ENCODE measurements at regions not wholly inside any gene's neighbourhood (a gene's known extent, or its start where the extent isn't known, plus 50 kb on each side); places are given as distances from the start of the nearest gene placed in this dataset.

GRCh38 chr19:30085394-30085793 lies 143.4 kb downstream of the URI1 start:
- Histone ChIP-seq H2BK5ac (ENCODE audit: low read depth, low read length, poor library complexity, severe bottlenecking) (no peak overlapping the region), H3K18ac (ENCODE audit: low read depth, low read length) (no peak overlapping the region), H3K14ac (replicated peaks; ENCODE audit: low read depth, low read length) (no peak overlapping the region), H4K8ac (ENCODE audit: low read depth in 2 of 2, low read length in 2 of 2) (no peak overlapping the region), H3K56ac (ENCODE audit: extremely low read depth, insufficient read depth, low read length) (no peak overlapping the region), H3K4ac (ENCODE audit: low read depth, low read length) (no peak overlapping the region), H3K27me3 (ENCODE audit: control insufficient read depth, insufficient read depth, low read length) (no peaks in the 10 kb centered on the region), H3K36me3 (ENCODE audit: control insufficient read depth, insufficient read depth, low read length) (no peaks in the 10 kb centered on the region), H3K27ac (ENCODE audit: insufficient read depth, low read length) (no peak overlapping the region), H4K20me1 (ENCODE audit: insufficient read depth, low read length) (no peaks in the 10 kb centered on the region), H3K4me2 (ENCODE audit: low read depth, low read length) (no peak overlapping the region), H2BK120ac (ENCODE audit: low read depth, low read length) (no peak overlapping the region), H2BK20ac (ENCODE audit: low read depth, low read length) (no peak overlapping the region), H3K4me3 (ENCODE audit: insufficient read depth, low read depth, low read length) (no peak overlapping the region), H2AFZ (replicated peaks; ENCODE audit: low read length, poor library complexity) (no peak overlapping the region), H3K9me3 (ENCODE audit: control insufficient read depth, insufficient read depth, low read length) (peaks cover 2% of the 10 kb centered on the region; the same call in 1 of the 2 replicates), H4K5ac (ENCODE audit: low read depth, low read length) (no peak overlapping the region), H3K4me1 (ENCODE audit: control insufficient read depth, insufficient read depth, low read length) (no peaks in the 10 kb centered on the region), H2BK15ac (ENCODE audit: low read depth, low read length) (no peak overlapping the region), H4K91ac (ENCODE audit: insufficient read depth, low read depth, low read length) (no peak overlapping the region), H2AK9ac (replicated peaks; ENCODE audit: low read depth, low read length, poor library complexity) (no peak overlapping the region), H3K79me1 (ENCODE audit: low read depth in 1 of 2, low read length in 2 of 2) (no peaks in the 10 kb centered on the region), H2AK5ac (ENCODE audit: low read depth, low read length) (no peak overlapping the region), H3K9me1 (ENCODE audit: insufficient read depth, low read length) (no peaks in the 10 kb centered on the region), H3K23ac (ENCODE audit: low read depth, low read length) (no peak overlapping the region), H3K9ac (ENCODE audit: low read depth, low read length) (no peak overlapping the region)
- whole genome bisulfite sequencing, 2 experiments (ENCODE audit: extremely low coverage in 2 of 2, insufficient read length in 1 of 2) = 40% methylated on average over 1 of the region's 10 CpGs; no CpG with 5 or more reads in 1 of the 2 experiments
- TF ChIP-seq CEBPB (IDR thresholded peaks at IDR 0.05; ENCODE audit: low read depth, low read length) = no peak
- TF ChIP-seq FOS (IDR thresholded peaks at IDR 0.05; ENCODE audit: low read depth, low read length) = no peak
- no peak for TF ChIP-seq MXI1 (IDR thresholded peaks at IDR 0.05; ENCODE audit: borderline replicate concordance, low read depth, low read length)
- no peak for TF ChIP-seq RAD21 (IDR thresholded peaks at IDR 0.05; ENCODE audit: low read length)
- no peak for TF ChIP-seq POLR2A (IDR thresholded peaks at IDR 0.05; ENCODE audit: low read depth, low read length)
- intact Hi-C loops (cut with micrococcal nuclease) = no loop called here
- POLR2A ChIA-PET (ENCODE audit: unreplicated experiment) = no interaction called here
- DNase-seq (no peak), ATAC-seq (ENCODE audit: low read depth) (no peak)
- dilution Hi-C loops (cut with HindIII; ENCODE audit: low sequenced_read_pairs, unreplicated experiment) = no loop called here
- CTCF ChIA-PET = no interaction called here
- BruUV-seq (replicated peaks) = no TSS peak
- in situ Hi-C loops (cut with MboI; ENCODE audit: low sequenced_read_pairs) = no loop called here

Data from IMR-90 (cell line).